GM12878 (cell line): ENCODE measurements at regions not wholly inside any gene's neighbourhood (a gene's known extent, or its start where the extent isn't known, plus 50 kb on each side); places are given as distances from the start of the nearest gene placed in this dataset.

Source experiments
- HDAC6 ChIP-seq: fragments of 200-600 bp; sonication (generic); IDR thresholded peaks from one replicate; pipeline ENCODE4 v1.8.0; 2017; ENCODE audit warnings: antibody characterized with exemption; ENCODE audit not compliant: unreplicated experiment
- KDM1A ChIP-seq: fragments of 200-600 bp; sonication (generic); IDR thresholded peaks from 2 replicates; pipeline ENCODE4 v1.6.1; 2016; ENCODE audit warnings: borderline replicate concordance
- POLR2AphosphoS5 ChIP-seq: IDR thresholded peaks from 2 replicates; pipeline ENCODE4 v1.6.1; 2011; ENCODE audit warnings: mild to moderate bottlenecking, low read length, inconsistent platforms
- ZNF24 ChIP-seq: fragments of 450-650 bp; IDR thresholded peaks from 2 replicates; pipeline ENCODE4 v1.6.1; 2017; ENCODE audit warnings: antibody characterized with exemption, mild to moderate bottlenecking
- TF ChIP-seq, protein P1 (sequence below), 3 experiments: IDR thresholded peaks in 2 of 3; conservative IDR thresholded peaks in 1 of 3; 2 replicates each; pipeline ENCODE4 v1.5.1; 2011; ENCODE audit warnings: low read depth in 3 of 3, low read length in 3 of 3, mild to moderate bottlenecking in 3 of 3, control low read depth in 2 of 3, moderate library complexity in 2 of 3, inconsistent platforms in 1 of 3, mixed read lengths in 1 of 3; ENCODE audit not compliant: control insufficient read depth in 2 of 3, insufficient read depth in 1 of 3; ENCODE audit errors: extremely low read depth in 1 of 3
- TF ChIP-seq, protein P2 (sequence below): fragments of 450-650 bp; IDR thresholded peaks from 2 replicates; pipeline ENCODE4 v1.6.1; 2017; ENCODE audit warnings: borderline replicate concordance

DNA sequence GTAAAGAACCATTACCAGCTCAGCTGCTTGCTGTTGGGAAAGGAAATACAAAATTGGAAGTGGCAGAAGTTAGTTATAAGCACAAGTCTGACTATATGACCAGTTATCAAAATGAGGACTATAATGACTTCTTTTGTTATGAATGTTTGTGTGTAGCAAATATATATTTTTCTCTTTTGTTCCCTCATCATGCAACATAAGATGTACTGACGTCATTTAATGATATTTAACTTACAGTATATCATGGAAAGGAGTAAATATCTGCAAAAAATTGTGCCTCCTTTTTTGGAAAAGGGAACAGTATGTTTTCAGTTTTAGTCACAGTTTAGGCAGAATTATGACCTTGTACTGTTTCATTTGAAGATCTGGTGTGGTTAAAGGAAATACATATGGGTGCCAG, 356.3 kb upstream of the SLITRK5 start:
- TF ChIP-seq, protein P1, sequence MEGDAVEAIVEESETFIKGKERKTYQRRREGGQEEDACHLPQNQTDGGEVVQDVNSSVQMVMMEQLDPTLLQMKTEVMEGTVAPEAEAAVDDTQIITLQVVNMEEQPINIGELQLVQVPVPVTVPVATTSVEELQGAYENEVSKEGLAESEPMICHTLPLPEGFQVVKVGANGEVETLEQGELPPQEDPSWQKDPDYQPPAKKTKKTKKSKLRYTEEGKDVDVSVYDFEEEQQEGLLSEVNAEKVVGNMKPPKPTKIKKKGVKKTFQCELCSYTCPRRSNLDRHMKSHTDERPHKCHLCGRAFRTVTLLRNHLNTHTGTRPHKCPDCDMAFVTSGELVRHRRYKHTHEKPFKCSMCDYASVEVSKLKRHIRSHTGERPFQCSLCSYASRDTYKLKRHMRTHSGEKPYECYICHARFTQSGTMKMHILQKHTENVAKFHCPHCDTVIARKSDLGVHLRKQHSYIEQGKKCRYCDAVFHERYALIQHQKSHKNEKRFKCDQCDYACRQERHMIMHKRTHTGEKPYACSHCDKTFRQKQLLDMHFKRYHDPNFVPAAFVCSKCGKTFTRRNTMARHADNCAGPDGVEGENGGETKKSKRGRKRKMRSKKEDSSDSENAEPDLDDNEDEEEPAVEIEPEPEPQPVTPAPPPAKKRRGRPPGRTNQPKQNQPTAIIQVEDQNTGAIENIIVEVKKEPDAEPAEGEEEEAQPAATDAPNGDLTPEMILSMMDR (IDR thresholded peaks at IDR 0.05 in 2 of 3, conservative IDR thresholded peaks at IDR 0.05 in 1 of 3; ENCODE audit: control insufficient read depth in 2 of 3, extremely low read depth in 1 of 3, insufficient read depth in 1 of 3, low read depth in 3 of 3, low read length in 3 of 3) = no peak
- TF ChIP-seq, protein P2, sequence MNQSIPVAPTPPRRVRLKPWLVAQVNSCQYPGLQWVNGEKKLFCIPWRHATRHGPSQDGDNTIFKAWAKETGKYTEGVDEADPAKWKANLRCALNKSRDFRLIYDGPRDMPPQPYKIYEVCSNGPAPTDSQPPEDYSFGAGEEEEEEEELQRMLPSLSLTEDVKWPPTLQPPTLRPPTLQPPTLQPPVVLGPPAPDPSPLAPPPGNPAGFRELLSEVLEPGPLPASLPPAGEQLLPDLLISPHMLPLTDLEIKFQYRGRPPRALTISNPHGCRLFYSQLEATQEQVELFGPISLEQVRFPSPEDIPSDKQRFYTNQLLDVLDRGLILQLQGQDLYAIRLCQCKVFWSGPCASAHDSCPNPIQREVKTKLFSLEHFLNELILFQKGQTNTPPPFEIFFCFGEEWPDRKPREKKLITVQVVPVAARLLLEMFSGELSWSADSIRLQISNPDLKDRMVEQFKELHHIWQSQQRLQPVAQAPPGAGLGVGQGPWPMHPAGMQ = no peak
- TF ChIP-seq HDAC6 = no peak
- no peak for TF ChIP-seq KDM1A
- no peak for TF ChIP-seq POLR2AphosphoS5
- TF ChIP-seq ZNF24 = no peak
